ENCODE measurements at regions not wholly inside any gene's neighbourhood (a gene's known extent, or its start where the extent isn't known, plus 50 kb on each side); places are given as distances from the start of the nearest gene placed in this dataset.
A peak's percentile ranks its signal among the peaks of the same experiment; 100 is the strongest.
"Not testable (repeated sequence)": the region's sequence is repeated elsewhere in the genome, so short reads cannot be mapped to it uniquely, and the experiment has no call there.

GRCh38 chrX:46117234-46117633 lies 428.0 kb downstream of the ZNF674 start:
- H3K4me3 ChIP-seq (ENCODE audit: control insufficient read depth, low read depth, low read length), result no peak overlapping the region
- DNase-seq (ENCODE audit: low read depth), result no peak
- no peak for TF ChIP-seq CTCF (IDR thresholded peaks at IDR 0.05; ENCODE audit: control insufficient read depth, insufficient read depth, low read depth, low read length, missing control alignments)

- not testable (repeated sequence) for H3K4me3 ChIP-seq (ENCODE audit: control insufficient read depth, low read depth, low read length); DNase-seq (ENCODE audit: low read depth)
Measured at GRCh38 chrX:46087310-46087709, 457.9 kb downstream of the ZNF674 start.

- not testable (repeated sequence) for H3K4me3 ChIP-seq (ENCODE audit: control insufficient read depth, low read depth, low read length); DNase-seq (ENCODE audit: low read depth)
Measured at GRCh38 chrX:46080121-46080520, 465.1 kb downstream of the ZNF674 start.

GRCh38 chrX:46072791-46073190 lies 472.4 kb downstream of the ZNF674 start:
- no peak for DNase-seq (ENCODE audit: low read depth)
- H3K4me3 ChIP-seq (ENCODE audit: control insufficient read depth, low read depth, low read length), result no peak overlapping the region
- TF ChIP-seq CTCF (IDR thresholded peaks at IDR 0.05; ENCODE audit: control insufficient read depth, insufficient read depth, low read depth, low read length, missing control alignments), result no peak

- no peak for TF ChIP-seq CTCF (IDR thresholded peaks at IDR 0.05; ENCODE audit: control insufficient read depth, insufficient read depth, low read depth, low read length, missing control alignments)
- no peak overlapping the region for H3K4me3 ChIP-seq (ENCODE audit: control insufficient read depth, low read depth, low read length)
- DNase-seq (ENCODE audit: low read depth), result no peak
Measured at GRCh38 chrX:46072372-46072771, 472.8 kb downstream of the ZNF674 start.

- no peak for TF ChIP-seq CTCF (IDR thresholded peaks at IDR 0.05; ENCODE audit: control insufficient read depth, insufficient read depth, low read depth, low read length, missing control alignments)
- H3K4me3 ChIP-seq (ENCODE audit: control insufficient read depth, low read depth, low read length), result no peak overlapping the region
- DNase-seq (ENCODE audit: low read depth), result no peak
Measured at GRCh38 chrX:46070421-46070820, 474.8 kb downstream of the ZNF674 start.

GRCh38 chrX:46059316-46059715 lies 485.9 kb downstream of the ZNF674 start:
- H3K4me3 ChIP-seq (ENCODE audit: control insufficient read depth, low read depth, low read length), result no peak overlapping the region
- DNase-seq (ENCODE audit: low read depth), result no peak
- TF ChIP-seq CTCF (IDR thresholded peaks at IDR 0.05; ENCODE audit: control insufficient read depth, insufficient read depth, low read depth, low read length, missing control alignments), result no peak

- no peak overlapping the region for H3K4me3 ChIP-seq (ENCODE audit: control insufficient read depth, low read depth, low read length)
- DNase-seq (ENCODE audit: low read depth), result peak; percentile 5
- no peak for TF ChIP-seq CTCF (IDR thresholded peaks at IDR 0.05; ENCODE audit: control insufficient read depth, insufficient read depth, low read depth, low read length, missing control alignments)
Measured at GRCh38 chrX:46044486-46044885, 500.7 kb downstream of the ZNF674 start.

Measured in AG09309 (cell line).